Astrocyte of the spinal cord (primary cell): ENCODE measurements at regions not wholly inside any gene's neighbourhood (a gene's known extent, or its start where the extent isn't known, plus 50 kb on each side); places are given as distances from the start of the nearest gene placed in this dataset.

Experiments
- DNase-seq: peaks from one replicate; pipeline ENCODE4 v3.0.0; 2011; ENCODE audit warnings: low read depth, low spot score
- H3K4me3 ChIP-seq: 2 replicates; pipeline ENCODE4 v1.5.1; 2011; ENCODE audit warnings: low read depth, mild to moderate bottlenecking, low read length, moderate library complexity
- CTCF ChIP-seq: IDR thresholded peaks from 2 replicates; pipeline ENCODE4 v1.5.1; 2012; ENCODE audit warnings: low read depth, mild to moderate bottlenecking, low read length, inconsistent platforms
- in situ Hi-C: cut with HindIII; loops from 2 replicates; pipeline ENCODE4 v1.10.0; 2017; ENCODE audit warnings: low sequenced_read_pairs

- no peak overlapping the region for H3K4me3 ChIP-seq
- in situ Hi-C loops = no loop called here
- no peak for DNase-seq
- TF ChIP-seq CTCF = no peak
Observed at GRCh38 chr6:77181749-77182148, 281.5 kb downstream of the HTR1B start.

- no peak for DNase-seq
- H3K4me3 ChIP-seq = no peak overlapping the region
- in situ Hi-C loops = no loop called here
- TF ChIP-seq CTCF = no peak
Observed at GRCh38 chr6:77180326-77180725, 283.0 kb downstream of the HTR1B start.

- in situ Hi-C loops = no loop called here
- H3K4me3 ChIP-seq = no peak overlapping the region
- TF ChIP-seq CTCF = no peak
- DNase-seq = peak; percentile 66
Observed at GRCh38 chr6:77178821-77179220, 284.5 kb downstream of the HTR1B start.

- no peak for TF ChIP-seq CTCF
- in situ Hi-C loops = no loop called here
- no peak for DNase-seq
- H3K4me3 ChIP-seq = no peak overlapping the region
Observed at GRCh38 chr6:77177470-77177869, 285.8 kb downstream of the HTR1B start.

GRCh38 chr6:77173472-77174074, 289.7 kb downstream of the HTR1B start:
- in situ Hi-C loops = no loop called here
- TF ChIP-seq CTCF = peak; percentile 16
- DNase-seq = no peak

GRCh38 chr6:77172578-77172977, 290.7 kb downstream of the HTR1B start:
- TF ChIP-seq CTCF = no peak
- no peak for DNase-seq
- no peak overlapping the region for H3K4me3 ChIP-seq
- in situ Hi-C loops = no loop called here

More at GRCh38 chr6:77173472-77174074, 289.7 kb downstream of the HTR1B start:
- H3K4me3 ChIP-seq = no peak overlapping the region

- DNase-seq = no peak
- no peak for TF ChIP-seq CTCF
- H3K4me3 ChIP-seq = no peak overlapping the region
- in situ Hi-C loops = no loop called here
Observed at GRCh38 chr6:77159730-77160129, 303.6 kb downstream of the HTR1B start.
